Activated CD8-positive, alpha-beta memory T cell treated with anti-CD3 and anti-CD28 coated beads for 4 hours (primary cell): ENCODE measurements at regions not wholly inside any gene's neighbourhood (a gene's known extent, or its start where the extent isn't known, plus 50 kb on each side); places are given as distances from the start of the nearest gene placed in this dataset.

Experiments used
- DNase-seq, 2 donors: peaks; one replicate each; pipeline ENCODE4 v3.0.0-alpha.2; 2020; ENCODE audit warnings: low read depth in 2 of 2

DNA sequence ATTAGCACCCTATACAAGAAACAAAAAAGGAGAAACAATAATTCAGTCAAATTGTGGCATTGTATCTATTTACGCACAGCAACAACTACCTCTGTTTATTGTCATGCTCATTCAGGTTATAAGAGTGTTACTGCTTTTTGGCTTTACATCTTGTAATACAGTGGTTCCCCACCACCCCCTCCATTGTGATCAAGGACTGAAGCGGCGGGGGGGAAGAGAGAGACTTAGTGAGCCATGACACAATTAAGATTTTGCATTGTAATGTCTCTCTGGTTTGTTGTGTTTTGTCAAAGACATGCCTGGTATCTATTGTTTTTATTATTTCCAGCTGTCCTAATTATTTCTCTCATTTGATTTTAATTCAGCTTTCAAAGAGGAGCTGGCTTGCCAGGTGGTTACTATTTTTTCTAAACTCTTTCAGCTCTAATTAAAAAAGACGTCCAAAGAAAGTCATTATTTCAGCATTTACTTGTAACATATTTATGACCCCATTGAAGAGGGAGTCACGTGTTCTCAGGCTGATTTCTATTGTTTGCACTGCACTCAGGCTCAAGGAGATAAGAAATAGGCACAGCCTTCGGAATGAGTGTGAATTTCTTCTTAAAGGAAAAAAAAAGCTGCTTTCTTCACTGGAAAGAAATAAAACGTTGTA is 234.4 kb upstream of the TBL1XR1 start:
- DNase-seq = no peak

DNA sequence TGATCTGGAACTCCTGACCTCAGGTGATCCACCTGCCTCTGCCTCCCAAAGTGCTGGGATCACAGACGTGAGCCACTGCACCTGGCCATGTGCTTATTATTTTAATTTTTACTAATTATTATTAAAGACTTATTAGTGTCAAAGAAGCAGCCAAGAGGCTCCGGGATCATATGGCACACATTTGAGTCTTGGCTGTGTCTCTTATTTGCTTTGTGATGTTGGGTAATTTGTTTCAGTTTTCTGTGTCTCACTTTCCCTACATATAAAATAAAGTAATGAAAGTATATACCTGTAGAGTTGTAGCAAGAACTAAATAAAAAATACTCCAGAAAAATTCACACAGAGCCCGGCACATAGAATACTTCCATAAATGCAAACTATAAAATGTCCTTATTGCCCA is 238.0 kb upstream of the TBL1XR1 start:
- no peak for DNase-seq

DNA sequence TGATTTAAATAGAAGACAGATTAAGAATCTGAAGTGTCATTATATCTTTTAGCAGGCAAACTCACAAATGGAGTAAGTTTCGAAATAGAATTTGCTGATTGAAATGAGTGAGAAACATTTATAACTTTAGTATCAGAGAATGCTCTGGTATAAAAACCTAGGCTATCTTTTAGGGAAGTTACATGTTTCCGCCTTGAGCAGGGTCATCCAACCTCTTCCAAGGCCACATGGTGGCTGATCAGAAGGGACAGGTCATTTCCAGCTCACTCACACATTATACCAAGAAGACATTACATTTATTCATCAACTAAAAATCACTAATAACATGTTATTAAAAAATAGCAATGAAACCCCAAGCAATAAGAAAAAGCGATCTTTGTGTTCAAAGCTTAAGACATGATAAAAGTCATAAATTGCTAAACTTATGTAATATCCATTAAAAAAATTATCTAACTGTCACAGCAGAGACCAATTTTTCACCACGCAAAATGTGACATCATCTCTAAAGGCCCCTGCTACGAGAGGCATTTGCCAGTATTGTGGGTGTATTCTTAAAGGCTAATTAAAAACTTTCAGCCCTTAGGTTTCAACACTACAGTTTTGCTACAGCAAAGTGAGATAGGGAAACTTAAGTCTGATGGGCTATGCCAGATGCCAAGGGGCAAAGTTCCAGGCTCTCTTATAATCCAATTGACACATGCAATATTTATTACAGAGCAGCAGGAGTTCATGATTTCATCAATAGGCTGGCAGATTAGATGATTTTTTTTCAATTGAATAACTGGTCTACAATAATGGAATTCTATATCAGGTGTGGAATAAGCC is 240.4 kb upstream of the TBL1XR1 start:
- DNase-seq = no peak

DNA sequence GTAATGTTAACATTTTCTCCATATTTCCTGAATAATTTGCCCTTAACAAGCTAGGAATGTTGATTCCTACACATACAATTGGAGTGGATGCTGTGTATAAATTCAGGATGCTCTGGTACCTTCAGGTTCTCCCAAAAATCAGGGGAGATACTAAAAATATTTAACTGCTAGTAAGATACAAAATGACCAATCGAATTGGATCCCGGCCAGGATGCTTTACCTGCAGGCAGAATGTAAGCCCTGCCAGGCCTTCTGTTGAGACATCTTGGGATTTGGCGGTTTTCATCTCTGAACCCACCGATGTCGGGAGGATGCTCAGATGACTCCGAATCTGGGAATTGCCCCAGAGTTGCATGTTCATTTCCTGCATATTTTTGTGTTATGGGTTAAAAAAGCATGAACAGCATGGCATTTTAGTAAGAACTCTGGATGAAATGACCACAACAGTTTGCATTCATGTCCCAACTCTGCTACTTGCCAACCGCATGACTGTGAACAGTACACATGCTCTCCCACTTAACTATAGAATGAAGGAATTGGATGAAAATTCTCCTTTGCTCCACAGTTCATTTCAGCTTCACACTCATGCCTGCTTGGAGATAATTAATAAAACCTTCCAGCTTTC is 241.4 kb upstream of the TBL1XR1 start:
- no peak for DNase-seq

DNA sequence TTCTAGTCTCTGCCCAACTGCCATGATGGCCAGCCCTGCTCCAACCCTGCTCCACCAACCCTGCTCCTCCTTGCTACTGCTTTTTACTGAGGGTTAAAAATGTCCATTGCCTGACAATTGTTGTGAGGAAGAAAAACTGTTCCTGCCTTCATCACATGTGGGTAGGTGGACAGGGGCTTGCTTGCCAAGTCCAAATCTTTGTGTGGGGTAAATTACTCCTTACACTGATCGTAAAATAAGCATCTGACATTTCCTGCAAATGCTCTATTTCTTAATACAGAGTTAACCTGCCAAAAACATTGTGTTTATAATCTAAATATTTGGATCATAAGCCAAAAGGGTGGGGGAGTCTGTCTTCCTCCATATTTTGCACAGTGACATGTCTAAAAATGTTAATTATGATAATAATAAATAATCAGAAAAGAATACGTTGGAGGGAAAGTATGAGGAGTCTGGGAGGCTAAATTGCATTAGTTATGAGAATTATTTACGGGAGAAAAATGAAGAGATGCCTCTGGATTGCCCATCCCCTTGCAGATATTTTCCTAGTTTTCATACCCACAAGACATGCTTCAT is 242.5 kb upstream of the TBL1XR1 start:
- no peak for DNase-seq

GRCh38 chr3:177440456-177441104 is 243.3 kb upstream of the TBL1XR1 start:
- DNase-seq = no peak

GRCh38 chr3:177441276-177441812 is 244.1 kb upstream of the TBL1XR1 start:
- DNase-seq = no peak

DNA sequence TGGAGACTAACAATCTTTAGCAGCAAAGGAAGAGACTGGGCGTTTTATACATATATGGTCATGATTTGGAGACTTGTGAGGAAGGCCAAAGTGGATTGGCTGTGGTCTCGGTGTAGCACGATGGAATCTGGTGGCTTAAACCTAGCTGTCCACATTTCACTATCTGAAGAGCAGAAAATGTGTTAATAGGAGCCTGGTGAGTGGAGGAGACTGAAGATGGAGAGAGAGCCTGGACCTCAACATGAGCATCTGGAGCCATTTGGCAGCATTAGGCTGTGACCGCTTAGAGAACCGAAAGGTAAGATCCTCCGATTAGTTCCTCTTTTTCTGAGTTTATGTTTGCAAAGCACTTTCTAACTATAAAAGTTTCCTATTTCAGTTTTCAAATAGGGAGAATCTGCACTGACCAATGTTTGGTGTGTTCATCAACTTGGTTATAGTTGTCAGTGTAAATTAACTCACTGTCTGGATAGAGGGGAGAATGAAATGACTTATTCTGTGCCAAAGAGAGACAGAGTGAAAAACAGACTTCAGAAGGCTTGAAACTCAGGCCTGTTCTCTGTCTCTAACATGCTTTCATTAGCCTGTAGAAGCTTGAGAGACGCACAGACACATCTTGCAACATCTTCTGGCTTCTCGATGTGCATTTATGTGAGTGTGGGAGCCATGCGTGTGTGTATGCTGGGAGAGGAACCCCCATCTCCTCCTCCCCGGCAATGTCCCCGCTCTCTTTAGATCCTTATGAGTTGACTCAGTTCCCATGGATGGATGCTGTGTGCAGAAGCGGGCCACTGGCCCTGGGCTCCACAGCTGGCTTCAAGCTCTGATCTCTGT is 244.7 kb upstream of the TBL1XR1 start:
- DNase-seq = no peak

- DNase-seq = no peak
Measured at GRCh38 chr3:177443469-177443868, 246.2 kb upstream of the TBL1XR1 start.

DNA sequence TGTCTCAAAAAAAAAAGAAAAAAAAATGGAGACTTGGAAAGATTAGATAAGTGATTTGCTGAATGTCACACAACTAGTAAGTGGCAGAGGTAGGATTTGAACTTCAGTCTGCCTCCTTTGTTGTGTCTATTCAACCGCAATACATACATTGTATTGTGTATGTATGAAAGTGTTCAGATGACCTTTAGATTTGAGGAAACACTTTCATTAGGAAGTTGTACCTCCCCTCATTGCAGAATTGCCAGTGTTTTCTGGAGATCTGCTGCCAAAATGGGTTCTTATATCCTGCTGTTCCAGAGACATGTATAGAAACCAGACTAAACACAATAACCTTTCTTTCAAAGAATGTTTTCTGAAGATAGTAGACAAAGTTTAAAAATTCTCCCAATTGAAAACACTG is 247.4 kb upstream of the TBL1XR1 start:
- DNase-seq = no peak

DNA sequence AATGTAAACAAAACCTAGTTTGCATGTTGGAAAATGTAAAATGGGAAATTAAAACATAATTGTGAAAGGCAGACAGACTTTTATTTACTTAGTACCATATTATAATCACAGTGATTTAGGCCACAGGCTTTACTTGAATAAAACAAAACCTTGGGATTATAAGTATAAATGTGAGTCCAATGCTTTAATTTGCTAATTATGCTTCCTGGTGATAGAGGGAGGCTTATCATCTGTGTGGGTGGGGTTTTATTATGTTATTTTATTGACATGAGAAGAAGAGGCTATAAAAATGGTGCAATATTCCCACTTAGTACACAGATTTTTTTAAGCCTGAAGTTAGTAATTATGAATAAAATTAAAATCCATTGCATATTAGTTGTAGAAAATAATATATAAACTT is 248.3 kb upstream of the TBL1XR1 start:
- DNase-seq = no peak

- no peak for DNase-seq
Measured at GRCh38 chr3:177446165-177446601, 248.9 kb upstream of the TBL1XR1 start.

- no peak for DNase-seq
Measured at GRCh38 chr3:177447938-177448337, 250.7 kb upstream of the TBL1XR1 start.

DNA sequence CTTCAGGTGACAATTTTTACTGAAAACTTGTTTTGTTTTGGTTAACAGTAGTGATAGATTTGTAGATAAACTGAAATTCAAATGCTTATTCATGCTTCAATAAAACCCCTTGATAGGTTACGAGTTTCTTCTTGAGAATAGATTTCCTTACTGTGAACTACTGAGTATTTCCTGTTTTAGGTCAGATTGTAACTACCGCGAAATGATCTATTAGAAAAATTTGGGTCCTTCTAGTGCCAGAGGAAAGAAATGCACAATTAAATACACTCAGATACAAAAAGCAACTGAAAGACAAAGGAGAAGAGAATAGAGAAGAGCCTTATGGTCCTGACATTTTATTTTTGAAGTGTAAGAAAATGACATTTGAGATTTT is 251.7 kb upstream of the TBL1XR1 start:
- no peak for DNase-seq

DNA sequence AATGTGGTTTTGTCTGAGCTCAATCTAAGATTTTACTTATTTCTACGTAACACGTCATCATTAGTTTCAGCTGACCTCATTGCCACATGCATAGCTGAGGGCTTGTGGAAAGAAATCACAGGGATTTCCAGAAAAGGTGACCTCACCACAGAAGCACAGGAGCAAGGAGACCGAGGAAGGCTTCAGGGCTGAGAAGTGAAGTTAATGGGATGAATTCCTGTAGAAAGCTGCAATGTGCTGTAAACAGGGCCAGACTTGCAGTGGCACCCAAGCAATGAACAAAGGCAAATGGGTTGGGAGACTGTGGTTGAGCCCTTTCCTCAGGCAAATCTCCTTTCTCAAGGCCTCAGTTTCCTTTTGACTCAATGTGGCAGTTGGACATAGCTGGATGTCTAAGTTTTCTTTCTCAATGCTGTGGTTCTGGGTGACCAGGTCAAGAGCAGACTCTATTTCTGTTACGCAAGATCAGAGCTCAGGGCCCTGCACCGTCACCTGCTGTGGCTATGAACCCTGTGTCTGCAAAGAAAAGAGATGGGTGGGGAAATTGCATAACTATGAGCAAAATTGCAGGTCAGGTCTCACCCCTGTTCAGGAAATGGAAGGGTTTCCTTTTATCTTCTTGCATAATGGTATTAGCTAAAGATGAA is 252.2 kb upstream of the TBL1XR1 start:
- no peak for DNase-seq

GRCh38 chr3:177451301-177451750 is 254.0 kb upstream of the TBL1XR1 start:
- no peak for DNase-seq

GRCh38 chr3:177451864-177452830 is 254.9 kb upstream of the TBL1XR1 start:
- DNase-seq = no peak

GRCh38 chr3:177452831-177453450 is 255.7 kb upstream of the TBL1XR1 start:
- no peak for DNase-seq

- no peak for DNase-seq
Measured at GRCh38 chr3:177453451-177453844, 256.2 kb upstream of the TBL1XR1 start.
